ENCODE measurements at regions not wholly inside any gene's neighbourhood (a gene's known extent, or its start where the extent isn't known, plus 50 kb on each side); places are given as distances from the start of the nearest gene placed in this dataset.
A peak's percentile ranks its signal among the peaks of the same experiment; 100 is the strongest.

- H3K27ac ChIP-seq: no peak overlapping the region
- TF ChIP-seq, protein P1, sequence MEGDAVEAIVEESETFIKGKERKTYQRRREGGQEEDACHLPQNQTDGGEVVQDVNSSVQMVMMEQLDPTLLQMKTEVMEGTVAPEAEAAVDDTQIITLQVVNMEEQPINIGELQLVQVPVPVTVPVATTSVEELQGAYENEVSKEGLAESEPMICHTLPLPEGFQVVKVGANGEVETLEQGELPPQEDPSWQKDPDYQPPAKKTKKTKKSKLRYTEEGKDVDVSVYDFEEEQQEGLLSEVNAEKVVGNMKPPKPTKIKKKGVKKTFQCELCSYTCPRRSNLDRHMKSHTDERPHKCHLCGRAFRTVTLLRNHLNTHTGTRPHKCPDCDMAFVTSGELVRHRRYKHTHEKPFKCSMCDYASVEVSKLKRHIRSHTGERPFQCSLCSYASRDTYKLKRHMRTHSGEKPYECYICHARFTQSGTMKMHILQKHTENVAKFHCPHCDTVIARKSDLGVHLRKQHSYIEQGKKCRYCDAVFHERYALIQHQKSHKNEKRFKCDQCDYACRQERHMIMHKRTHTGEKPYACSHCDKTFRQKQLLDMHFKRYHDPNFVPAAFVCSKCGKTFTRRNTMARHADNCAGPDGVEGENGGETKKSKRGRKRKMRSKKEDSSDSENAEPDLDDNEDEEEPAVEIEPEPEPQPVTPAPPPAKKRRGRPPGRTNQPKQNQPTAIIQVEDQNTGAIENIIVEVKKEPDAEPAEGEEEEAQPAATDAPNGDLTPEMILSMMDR (IDR thresholded peaks at IDR 0.05): no peak
- H3K36me3 ChIP-seq: no peaks in the 10 kb centered on the region
- intact Hi-C loops (cut with DNase I): no loop called here
- H3K27me3 ChIP-seq (ENCODE audit: low read depth): no peaks in the 10 kb centered on the region
- H3K4me3 ChIP-seq: no peak overlapping the region
- H3K9me3 ChIP-seq: no peaks in the 10 kb centered on the region
- peaks cover 5% of the 10 kb centered on the region for H3K4me1 ChIP-seq
- ATAC-seq (no peak), DNase-seq (no peak)
Observed at GRCh38 chr1:228850141-228851100, 115.1 kb downstream of the RHOU start.

DNA sequence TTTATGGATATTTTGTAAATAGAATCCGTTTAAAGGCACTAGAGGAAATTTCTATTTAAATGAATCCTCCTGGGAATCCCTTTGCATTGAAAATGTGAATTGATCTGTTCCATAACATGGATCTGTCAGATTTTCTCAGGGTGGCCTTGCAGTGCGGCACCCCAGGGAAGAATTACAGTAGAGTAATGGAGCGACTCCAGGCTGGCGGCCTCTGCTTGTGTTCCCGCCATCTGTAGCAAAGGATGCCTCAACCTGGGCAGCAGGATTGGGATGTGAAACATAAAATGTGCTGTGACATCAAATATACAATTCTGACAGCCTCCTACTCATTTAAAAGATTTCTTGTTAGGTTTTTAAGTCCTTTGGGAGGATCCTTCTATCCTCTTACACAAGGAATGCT, 115.9 kb downstream of the RHOU start:
- no peaks in the 10 kb centered on the region for H3K27me3 ChIP-seq (ENCODE audit: low read depth)
- H3K4me1 ChIP-seq: peaks cover 5% of the 10 kb centered on the region
- no peak for DNase-seq
- no peaks in the 10 kb centered on the region for H3K36me3 ChIP-seq
- H3K27ac ChIP-seq: no peak overlapping the region
- no peaks in the 10 kb centered on the region for H3K9me3 ChIP-seq
- TF ChIP-seq, protein P1 (IDR thresholded peaks at IDR 0.05): no peak
- intact Hi-C loops (cut with DNase I): no loop called here
- H3K4me3 ChIP-seq: no peak overlapping the region
- ATAC-seq: no peak

GRCh38 chr1:228851618-228852017, 116.3 kb downstream of the RHOU start:
- H3K9me3 ChIP-seq: no peaks in the 10 kb centered on the region
- H3K36me3 ChIP-seq: no peaks in the 10 kb centered on the region
- H3K4me1 ChIP-seq: peaks cover 5% of the 10 kb centered on the region
- H3K27me3 ChIP-seq (ENCODE audit: low read depth): no peaks in the 10 kb centered on the region
- intact Hi-C loops (cut with DNase I): no loop called here
- no peak overlapping the region for H3K27ac ChIP-seq
- DNase-seq (no peak), ATAC-seq (no peak)
- TF ChIP-seq, protein P1 (IDR thresholded peaks at IDR 0.05): no peak
- H3K4me3 ChIP-seq: no peak overlapping the region

DNA sequence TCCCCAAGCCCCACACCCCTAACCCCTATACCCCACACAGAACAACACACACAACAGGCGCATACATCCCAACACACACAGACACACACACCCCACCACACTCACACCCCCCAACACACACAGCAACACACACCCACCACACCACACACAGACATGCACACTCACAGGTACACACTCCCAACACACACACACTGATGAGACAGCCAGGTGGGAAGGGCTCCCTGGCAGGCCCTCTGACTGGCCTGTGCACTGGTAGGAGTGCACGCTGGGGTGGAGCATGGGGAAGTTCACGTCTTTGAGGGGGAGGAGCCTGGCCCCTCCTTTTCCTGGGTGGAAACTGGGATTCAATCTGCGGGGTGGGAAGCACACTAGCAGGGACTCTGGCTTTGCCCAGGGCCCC, 116.7 kb downstream of the RHOU start:
- ATAC-seq (peak; percentile 53 to 63), DNase-seq (no peak)
- TF ChIP-seq, protein P1 (IDR thresholded peaks at IDR 0.05): no peak

GRCh38 chr1:228852511-228853088, 117.3 kb downstream of the RHOU start:
- TF ChIP-seq, protein P1 (IDR thresholded peaks at IDR 0.05): no peak
- ATAC-seq (no peak), DNase-seq (no peak)
- Histone ChIP-seq H3K9me3 (no peaks in the 10 kb centered on the region), H3K4me1 (peaks cover 5% of the 10 kb centered on the region), H3K27ac (no peak overlapping the region), H3K4me3 (no peak overlapping the region), H3K36me3 (no peaks in the 10 kb centered on the region), H3K27me3 (ENCODE audit: low read depth) (no peaks in the 10 kb centered on the region)
- intact Hi-C loops (cut with DNase I): no loop called here

More for the DNA sequence above, 116.7 kb downstream of the RHOU start:
- H3K36me3 ChIP-seq: no peaks in the 10 kb centered on the region
- no peaks in the 10 kb centered on the region for H3K9me3 ChIP-seq
- no peak overlapping the region for H3K27ac ChIP-seq
- H3K4me1 ChIP-seq: peaks cover 5% of the 10 kb centered on the region
- intact Hi-C loops (cut with DNase I): no loop called here
- H3K4me3 ChIP-seq: no peak overlapping the region
- no peaks in the 10 kb centered on the region for H3K27me3 ChIP-seq (ENCODE audit: low read depth)

Data from lower lobe of right lung (tissue), 2 donors.